OCI-LY1 (cell line): ENCODE measurements at regions not wholly inside any gene's neighbourhood (a gene's known extent, or its start where the extent isn't known, plus 50 kb on each side); places are given as distances from the start of the nearest gene placed in this dataset.
"Not testable (repeated sequence)": the region's sequence is repeated elsewhere in the genome, so short reads cannot be mapped to it uniquely, and the experiment has no call there.

Experiments
- H2AFZ ChIP-seq: fragments of 200-600 bp; sonication (generic), shearing (Covaris generic); 2 replicates; pipeline ENCODE4 v1.6.0; 2014; ENCODE audit warnings: antibody characterized with exemption, mild to moderate bottlenecking, low read length
- H3F3A ChIP-seq: fragments of 200-600 bp; sonication (generic), shearing (Covaris generic); 2 replicates; pipeline ENCODE4 v1.6.0; 2014; ENCODE audit warnings: mild to moderate bottlenecking, antibody characterized with exemption, low read length, moderate library complexity; ENCODE audit not compliant: insufficient read depth
- H3K27ac ChIP-seq: fragments of 200-600 bp; sonication (generic); 2 replicates; pipeline ENCODE4 v1.5.1; 2014; ENCODE audit warnings: low read length, mixed run types, mild to moderate bottlenecking, low read depth; ENCODE audit not compliant: poor library complexity, severe bottlenecking
- H3K27me3 ChIP-seq: fragments of 200-600 bp; sonication (generic); 2 replicates; pipeline ENCODE4 v1.6.0; 2014; ENCODE audit warnings: antibody characterized with exemption, mild to moderate bottlenecking, low read length, moderate library complexity; ENCODE audit not compliant: insufficient read depth
- H3K36me3 ChIP-seq: fragments of 200-600 bp; sonication (generic); 2 replicates; pipeline ENCODE4 v1.6.1; 2014; ENCODE audit warnings: mild to moderate bottlenecking, antibody characterized with exemption, low read length, moderate library complexity, mixed read lengths; ENCODE audit not compliant: insufficient read depth
- H3K4me1 ChIP-seq: fragments of 200-600 bp; sonication (generic); 2 replicates; pipeline ENCODE4 v1.5.1; 2014; ENCODE audit warnings: mild to moderate bottlenecking, low read length, moderate library complexity; ENCODE audit not compliant: insufficient read depth, severe bottlenecking
- H3K4me2 ChIP-seq: fragments of 200-600 bp; sonication (generic), shearing (Covaris generic); 2 replicates; pipeline ENCODE4 v1.6.1; 2014; ENCODE audit warnings: low read length
- H3K4me3 ChIP-seq: fragments of 200-600 bp; sonication (generic); 2 replicates; pipeline ENCODE4 v1.5.1; 2014; ENCODE audit warnings: low read length, low read depth, mild to moderate bottlenecking, mixed read lengths; ENCODE audit not compliant: poor library complexity, severe bottlenecking
- H3K79me2 ChIP-seq: fragments of 200-600 bp; shearing (Covaris generic); 2 replicates; pipeline ENCODE4 v1.6.1; 2016; ENCODE audit warnings: mixed run types, low read length, mixed read lengths; ENCODE audit not compliant: insufficient read depth
- H3K9ac ChIP-seq: fragments of 200-600 bp; sonication (generic), shearing (Covaris generic); 2 replicates; pipeline ENCODE4 v1.6.1; 2014; ENCODE audit warnings: mild to moderate bottlenecking, low read length, mixed read lengths
- H3K9me2 ChIP-seq: fragments of 200-600 bp; sonication (generic), shearing (Covaris generic); 2 replicates; pipeline ENCODE4 v1.6.1; 2014; ENCODE audit warnings: low read depth, mild to moderate bottlenecking, low read length, mixed read lengths
- H3K9me3 ChIP-seq: fragments of 200-600 bp; shearing (Covaris generic); 2 replicates; pipeline ENCODE4 v1.6.1; 2014; ENCODE audit warnings: low read length, mixed read lengths
- H4K20me1 ChIP-seq: fragments of 200-600 bp; sonication (generic), shearing (Covaris generic); 2 replicates; pipeline ENCODE4 v1.6.0; 2016; ENCODE audit warnings: mild to moderate bottlenecking, low read length; ENCODE audit not compliant: insufficient read depth
- CTCF ChIP-seq: fragments of 200-600 bp; sonication (generic), shearing (Covaris generic); IDR thresholded peaks from 2 replicates; pipeline ENCODE4 v1.5.1; 2017; ENCODE audit warnings: mild to moderate bottlenecking, antibody characterized with exemption, low read length, moderate library complexity, mixed read lengths
- EZH2 ChIP-seq: fragments of 200-600 bp; sonication (generic), shearing (Covaris generic); IDR thresholded peaks from 2 replicates; pipeline ENCODE4 v1.8.0; 2017; ENCODE audit warnings: borderline replicate concordance, mixed run types, mild to moderate bottlenecking, antibody characterized with exemption, low read length, moderate library complexity, mixed read lengths

- no peaks in the 10 kb centered on the region for H3K9me3 ChIP-seq
- no peaks in the 10 kb centered on the region for H3K27me3 ChIP-seq
- H3K27ac ChIP-seq: no peak overlapping the region
- no peak for TF ChIP-seq CTCF
- TF ChIP-seq EZH2: no peak
- H3K79me2 ChIP-seq: no peaks in the 10 kb centered on the region
- no peaks in the 10 kb centered on the region for H3K9me2 ChIP-seq
- no peak overlapping the region for H2AFZ ChIP-seq
- no peaks in the 10 kb centered on the region for H3K36me3 ChIP-seq
- H3K4me2 ChIP-seq: no peak overlapping the region
- no peak overlapping the region for H3K9ac ChIP-seq
- no peaks in the 10 kb centered on the region for H3F3A ChIP-seq
- no peak overlapping the region for H3K4me3 ChIP-seq
- no peaks in the 10 kb centered on the region for H3K4me1 ChIP-seq
- no peaks in the 10 kb centered on the region for H4K20me1 ChIP-seq
Observed at GRCh38 chr3:25916321-25916720, 126.4 kb downstream of the OXSM start.

- H3K27ac ChIP-seq, H4K20me1 ChIP-seq, H3K36me3 ChIP-seq, H3K4me2 ChIP-seq, H3K27me3 ChIP-seq, H3K79me2 ChIP-seq, H3K9me3 ChIP-seq, H3F3A ChIP-seq, H3K4me1 ChIP-seq, H3K9me2 ChIP-seq, H3K9ac ChIP-seq, H2AFZ ChIP-seq, H3K4me3 ChIP-seq: not testable (repeated sequence)
Observed at GRCh38 chr3:25931967-25932366, 142.1 kb downstream of the OXSM start.

- Histone ChIP-seq H2AFZ (no peak overlapping the region), H3K79me2 (no peaks in the 10 kb centered on the region), H3F3A (no peaks in the 10 kb centered on the region), H4K20me1 (no peaks in the 10 kb centered on the region), H3K27ac (no peak overlapping the region), H3K9ac (no peak overlapping the region), H3K4me1 (no peaks in the 10 kb centered on the region), H3K27me3 (no peaks in the 10 kb centered on the region), H3K9me3 (no peaks in the 10 kb centered on the region), H3K9me2 (no peaks in the 10 kb centered on the region), H3K4me3 (no peak overlapping the region), H3K36me3 (no peaks in the 10 kb centered on the region), H3K4me2 (no peak overlapping the region)
- TF ChIP-seq CTCF (no peak), EZH2 (no peak)
Observed at GRCh38 chr3:25938566-25939325, 148.9 kb downstream of the OXSM start.

- Histone ChIP-seq H3K27ac (no peak overlapping the region), H3K4me3 (no peak overlapping the region), H3K27me3 (no peaks in the 10 kb centered on the region), H3K36me3 (no peaks in the 10 kb centered on the region), H4K20me1 (no peaks in the 10 kb centered on the region), H3K4me1 (no peaks in the 10 kb centered on the region), H3F3A (no peaks in the 10 kb centered on the region), H2AFZ (no peak overlapping the region), H3K9ac (no peak overlapping the region), H3K4me2 (no peak overlapping the region), H3K9me2 (no peaks in the 10 kb centered on the region), H3K9me3 (no peaks in the 10 kb centered on the region), H3K79me2 (no peaks in the 10 kb centered on the region)
- TF ChIP-seq CTCF: no peak
- no peak for TF ChIP-seq EZH2
Observed at GRCh38 chr3:25940935-25941334, 151.0 kb downstream of the OXSM start.
